ENCODE measurements at regions not wholly inside any gene's neighbourhood (a gene's known extent, or its start where the extent isn't known, plus 50 kb on each side); places are given as distances from the start of the nearest gene placed in this dataset.

DNA sequence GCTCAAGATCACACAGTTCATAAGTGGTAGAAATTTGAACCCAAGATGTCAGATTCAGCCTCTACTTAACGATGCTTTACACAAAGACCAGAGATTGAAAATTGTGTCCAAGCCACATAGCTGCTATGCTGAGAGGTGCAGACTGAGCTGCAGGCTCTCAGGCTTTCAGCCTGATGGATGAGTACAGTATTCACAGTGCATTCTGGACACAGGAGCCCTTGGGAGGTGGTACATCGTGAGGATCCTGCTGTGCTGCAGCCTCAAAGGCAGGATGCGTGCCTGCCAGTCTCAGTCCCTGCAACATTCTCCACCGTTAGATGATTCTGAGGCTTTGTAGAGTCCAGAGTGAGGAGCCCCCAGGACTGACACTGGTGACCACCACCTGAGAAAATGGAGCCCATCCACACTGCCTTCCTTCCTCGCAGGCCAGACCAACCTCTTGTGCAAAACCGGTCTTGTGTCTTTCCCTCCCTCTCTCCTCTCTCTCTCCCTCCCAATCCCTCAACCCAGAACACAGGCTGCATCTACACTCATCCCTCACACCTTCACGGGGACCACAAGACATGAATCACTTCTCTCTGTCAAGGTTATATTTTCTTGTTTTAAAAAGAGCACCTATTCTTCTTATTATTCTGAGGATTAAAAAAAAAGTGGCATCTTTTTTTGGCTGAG is 203.4 kb upstream of the ZNF507 start:
- TF ChIP-seq CTCF (IDR thresholded peaks at IDR 0.05): no peak
- no peak overlapping the region for H3K4me3 Mint-ChIP-seq
- no peaks in the 10 kb centered on the region for H3K36me3 Mint-ChIP-seq (ENCODE audit: low read depth)
- intact Hi-C loops (cut with micrococcal nuclease): no loop called here
- H3K27me3 Mint-ChIP-seq: no peaks in the 10 kb centered on the region
- no peak for DNase-seq
- H3K4me1 Mint-ChIP-seq: no peaks in the 10 kb centered on the region
- no peak for ATAC-seq (ENCODE audit: low read depth)
- peaks cover 14% of the 10 kb centered on the region for H3K9me3 Mint-ChIP-seq
- ChIA-PET CTCF (no interaction called here), POLR2A (no interaction called here)
- no peak overlapping the region for H3K27ac Mint-ChIP-seq

DNA sequence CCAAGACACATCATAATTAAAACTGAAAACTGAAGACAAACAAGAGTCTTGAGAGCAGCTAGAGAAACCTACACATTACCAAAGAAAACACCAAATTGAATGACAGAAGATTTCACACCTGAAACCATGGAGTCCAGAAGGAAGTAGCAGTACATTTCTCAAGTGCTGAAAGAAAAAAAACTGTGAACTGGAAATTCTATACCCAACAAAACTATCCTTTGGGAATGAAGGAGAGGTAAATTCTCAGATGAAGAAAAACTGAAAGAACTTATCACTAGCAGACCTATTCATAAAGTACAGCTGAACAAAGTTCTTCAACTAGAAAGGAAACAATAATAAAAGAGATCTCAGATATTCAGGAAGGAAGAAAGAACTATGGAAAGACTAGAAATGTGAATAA is 198.7 kb upstream of the ZNF507 start:
- TF ChIP-seq CTCF (IDR thresholded peaks at IDR 0.05): no peak
- intact Hi-C loops (cut with micrococcal nuclease): no loop called here
- ChIA-PET CTCF (no interaction called here), POLR2A (no interaction called here)
- DNase-seq (no peak), ATAC-seq (ENCODE audit: low read depth) (no peak)
- Mint-ChIP-seq H3K27ac (no peak overlapping the region), H3K9me3 (peaks cover 26% of the 10 kb centered on the region), H3K27me3 (no peaks in the 10 kb centered on the region), H3K4me3 (no peak overlapping the region), H3K36me3 (ENCODE audit: low read depth) (no peaks in the 10 kb centered on the region), H3K4me1 (no peaks in the 10 kb centered on the region)

DNA sequence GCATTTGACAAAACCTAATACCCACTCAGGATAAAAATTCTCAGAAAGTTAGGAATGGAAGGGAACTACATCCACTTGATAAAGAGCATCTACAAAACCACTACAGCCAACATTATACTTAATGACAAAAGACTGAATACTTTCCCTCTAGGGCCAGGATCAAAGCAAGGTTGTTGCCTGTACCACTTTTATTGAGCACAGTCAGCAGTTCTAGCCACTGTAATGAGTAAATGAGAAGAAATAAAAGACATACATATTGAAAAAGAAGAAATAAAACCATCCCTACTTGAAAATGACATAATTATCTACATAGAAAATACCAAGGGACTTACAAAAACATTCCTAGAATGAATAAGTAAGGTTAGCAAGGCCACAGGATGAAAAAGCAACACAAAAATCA is 194.8 kb upstream of the ZNF507 start:
- intact Hi-C loops (cut with micrococcal nuclease): no loop called here
- no peak for TF ChIP-seq CTCF (IDR thresholded peaks at IDR 0.05)
- CTCF ChIA-PET: no interaction called here
- no peaks in the 10 kb centered on the region for H3K4me1 Mint-ChIP-seq
- peaks cover 22% of the 10 kb centered on the region for H3K9me3 Mint-ChIP-seq
- no peak overlapping the region for H3K4me3 Mint-ChIP-seq
- POLR2A ChIA-PET: no interaction called here
- no peaks in the 10 kb centered on the region for H3K27me3 Mint-ChIP-seq
- DNase-seq (no peak), ATAC-seq (ENCODE audit: low read depth) (no peak)
- no peak overlapping the region for H3K27ac Mint-ChIP-seq
- H3K36me3 Mint-ChIP-seq (ENCODE audit: low read depth): no peaks in the 10 kb centered on the region

DNA sequence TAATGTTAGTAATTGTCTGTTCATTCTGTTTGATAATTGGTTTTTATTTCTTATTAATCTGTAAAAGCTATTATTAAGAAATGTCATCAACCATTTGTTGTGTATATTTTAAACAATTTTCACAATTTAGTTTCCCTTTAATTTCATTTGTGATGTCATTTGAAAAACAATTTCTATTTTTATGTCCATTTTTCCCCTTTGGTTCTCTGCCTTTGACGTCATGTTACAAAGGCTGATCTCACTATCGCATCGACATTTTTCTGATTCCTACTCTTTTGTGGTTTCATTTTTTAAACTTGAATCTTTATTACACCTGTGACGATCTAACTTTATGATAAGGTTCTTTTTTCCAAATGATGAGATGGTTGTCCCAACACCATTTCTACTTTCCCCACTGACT is 191.0 kb upstream of the ZNF507 start:
- DNase-seq (no peak), ATAC-seq (ENCODE audit: low read depth) (no peak)
- CTCF ChIA-PET: no interaction called here
- intact Hi-C loops (cut with micrococcal nuclease): no loop called here
- no peaks in the 10 kb centered on the region for H3K4me1 Mint-ChIP-seq
- H3K4me3 Mint-ChIP-seq: no peak overlapping the region
- POLR2A ChIA-PET: no interaction called here
- no peak for TF ChIP-seq CTCF (IDR thresholded peaks at IDR 0.05)
- H3K27me3 Mint-ChIP-seq: no peaks in the 10 kb centered on the region
- H3K9me3 Mint-ChIP-seq: peaks cover 11% of the 10 kb centered on the region
- H3K27ac Mint-ChIP-seq: no peak overlapping the region
- no peaks in the 10 kb centered on the region for H3K36me3 Mint-ChIP-seq (ENCODE audit: low read depth)

DNA sequence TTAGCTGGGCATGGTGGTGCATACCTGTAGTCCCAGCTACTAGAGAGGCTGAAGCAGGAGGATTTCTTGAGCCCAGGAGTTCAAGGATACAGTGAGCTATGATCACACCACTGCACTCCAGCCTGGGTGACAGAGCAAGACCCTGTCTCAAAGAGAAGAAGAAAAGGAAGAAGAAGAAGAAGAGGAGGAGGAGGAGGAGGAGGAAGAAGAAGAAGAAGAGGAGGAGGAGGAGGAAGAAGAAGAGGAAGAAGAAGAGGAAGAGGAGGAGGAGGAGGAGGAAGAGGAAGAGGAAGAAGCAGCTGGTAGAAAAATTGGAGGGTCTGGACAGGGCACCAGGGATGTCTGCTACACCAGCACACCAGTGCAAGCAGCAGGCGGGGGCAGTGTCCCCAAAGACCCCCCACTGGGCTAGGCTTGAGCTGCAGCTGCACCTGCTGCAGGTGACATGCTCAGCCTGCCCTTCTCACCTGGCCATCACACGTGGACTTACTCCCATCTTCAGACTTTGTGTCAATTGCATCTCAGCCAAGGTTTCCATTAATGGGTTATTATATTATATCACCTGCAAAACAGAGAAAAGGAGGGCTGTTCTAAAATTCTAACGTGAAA is 180.9 kb upstream of the ZNF507 start:
- CTCF ChIA-PET: no interaction called here
- Mint-ChIP-seq H3K9me3 (peaks cover 8% of the 10 kb centered on the region), H3K27me3 (no peaks in the 10 kb centered on the region), H3K27ac (no peak overlapping the region), H3K4me3 (no peak overlapping the region), H3K36me3 (ENCODE audit: low read depth) (no peaks in the 10 kb centered on the region), H3K4me1 (no peaks in the 10 kb centered on the region)
- DNase-seq: no peak
- intact Hi-C loops (cut with micrococcal nuclease): no loop called here
- no peak for ATAC-seq (ENCODE audit: low read depth)
- POLR2A ChIA-PET: interaction anchor here (0.6 kb wide), 1 partner anchor 28 kb away, joined by 8 read pairs; no protein-coding TSS in a partner anchor
- no peak for TF ChIP-seq CTCF (IDR thresholded peaks at IDR 0.05)
